ENCODE measurements at regions not wholly inside any gene's neighbourhood (a gene's known extent, or its start where the extent isn't known, plus 50 kb on each side); places are given as distances from the start of the nearest gene placed in this dataset.

GRCh38 chr7:46385662-46386309 is 464.7 kb upstream of the IGFBP3 start:
- ATAC-seq = no peak
- intact Hi-C loops (cut with DNase I) = no loop called here
- TF ChIP-seq POLR2A (IDR thresholded peaks at IDR 0.05) = no peak
- no peak for TF ChIP-seq CTCF (IDR thresholded peaks at IDR 0.05)

GRCh38 chr7:46383605-46384004 is 462.5 kb upstream of the IGFBP3 start:
- no peak for TF ChIP-seq CTCF (IDR thresholded peaks at IDR 0.05)
- no peak for TF ChIP-seq POLR2A (IDR thresholded peaks at IDR 0.05)
- no peaks in the 10 kb centered on the region for H3K36me3 ChIP-seq
- no peak overlapping the region for H3K27ac ChIP-seq
- no peak for ATAC-seq
- intact Hi-C loops (cut with DNase I) = no loop called here
- H3K9me3 ChIP-seq = peaks cover 0 to 18% (median 0%) of the 10 kb centered on the region in 12 donors
- no peak overlapping the region for H3K4me3 ChIP-seq
- no peaks in the 10 kb centered on the region for H3K27me3 ChIP-seq
- DNase-seq = no peak
- no peaks in the 10 kb centered on the region for H3K4me1 ChIP-seq
- 74 to 83% (median 80%) methylated on average over 2 of the region's 2 CpGs for WGBS, 4 donors

More at GRCh38 chr7:46385662-46386309, 464.7 kb upstream of the IGFBP3 start:
- no peak overlapping the region for H3K27ac ChIP-seq
- no peaks in the 10 kb centered on the region for H3K27me3 ChIP-seq
- H3K9me3 ChIP-seq = peaks cover 0 to 18% (median 0%) of the 10 kb centered on the region in 12 donors
- DNase-seq = no peak
- H3K4me1 ChIP-seq = no peaks in the 10 kb centered on the region
- no peak overlapping the region for H3K4me3 ChIP-seq
- no peaks in the 10 kb centered on the region for H3K36me3 ChIP-seq

- ATAC-seq (peak in 1 of 4 donors; percentile 54), DNase-seq (no peak)
- H3K27me3 ChIP-seq = no peaks in the 10 kb centered on the region
- H3K36me3 ChIP-seq = no peaks in the 10 kb centered on the region
- 62 to 66% (median 63%) methylated on average over 5 of the region's 5 CpGs for WGBS, 4 donors
- peaks cover 0 to 11% (median 0%) of the 10 kb centered on the region in 12 donors for H3K9me3 ChIP-seq
- no peaks in the 10 kb centered on the region for H3K4me1 ChIP-seq
- TF ChIP-seq CTCF (IDR thresholded peaks at IDR 0.05) = no peak
- no peak for TF ChIP-seq POLR2A (IDR thresholded peaks at IDR 0.05)
- intact Hi-C loops (cut with DNase I) = loop anchor here in 2 of 10 donors (10.0 kb wide), 1 partner anchor 715 kb away; no protein-coding TSS in a partner anchor
- peak overlapping the region in 2 of 12 donors; percentile 19 to 20 for H3K27ac ChIP-seq
- no peak overlapping the region for H3K4me3 ChIP-seq
Measured at GRCh38 chr7:46369933-46370654, 449.0 kb upstream of the IGFBP3 start.

GRCh38 chr7:46368871-46369270 is 447.8 kb upstream of the IGFBP3 start:
- Histone ChIP-seq H3K4me1 (no peaks in the 10 kb centered on the region), H3K9me3 (peaks cover 0 to 11% (median 0%) of the 10 kb centered on the region in 12 donors), H3K27me3 (no peaks in the 10 kb centered on the region), H3K27ac (no peak overlapping the region), H3K36me3 (no peaks in the 10 kb centered on the region), H3K4me3 (no peak overlapping the region)
- 92 to 100% (median 100%) methylated on average over 1 of the region's 1 CpG for WGBS, 4 donors
- ATAC-seq = no peak
- DNase-seq = no peak
- TF ChIP-seq CTCF (IDR thresholded peaks at IDR 0.05) = no peak
- TF ChIP-seq POLR2A (IDR thresholded peaks at IDR 0.05) = no peak
- intact Hi-C loops (cut with DNase I) = loop anchor here in 2 of 10 donors (10.0 kb wide), 1 partner anchor 716 kb away; no protein-coding TSS in a partner anchor

Data from heart left ventricle (tissue), 16 donors.